ENCODE measurements at regions not wholly inside any gene's neighbourhood (a gene's known extent, or its start where the extent isn't known, plus 50 kb on each side); places are given as distances from the start of the nearest gene placed in this dataset.

GRCh38 chr10:9766762-9767161 is 1250.9 kb upstream of the CELF2 start:
- Histone ChIP-seq H3K4me1 (no peaks in the 10 kb centered on the region), H3K27me3 (no peaks in the 10 kb centered on the region), H3K36me3 (no peaks in the 10 kb centered on the region), H3K4me3 (ENCODE audit: low read depth, low read length) (no peak overlapping the region), H3K9me3 (no peaks in the 10 kb centered on the region)
- no peak for DNase-seq
- no peak for TF ChIP-seq CTCF (IDR thresholded peaks at IDR 0.05; ENCODE audit: low read depth, low read length)

GRCh38 chr10:9781666-9782065 is 1236.0 kb upstream of the CELF2 start:
- no peak for TF ChIP-seq CTCF (IDR thresholded peaks at IDR 0.05; ENCODE audit: low read depth, low read length)
- H3K9me3 ChIP-seq: no peaks in the 10 kb centered on the region
- H3K4me1 ChIP-seq: no peaks in the 10 kb centered on the region
- H3K36me3 ChIP-seq: no peaks in the 10 kb centered on the region
- H3K27me3 ChIP-seq: no peaks in the 10 kb centered on the region
- DNase-seq: no peak
- H3K4me3 ChIP-seq (ENCODE audit: low read depth, low read length): no peak overlapping the region

GRCh38 chr10:9786101-9786500 is 1231.6 kb upstream of the CELF2 start:
- Histone ChIP-seq H3K4me3 (ENCODE audit: low read depth, low read length) (no peak overlapping the region), H3K9me3 (no peaks in the 10 kb centered on the region), H3K36me3 (no peaks in the 10 kb centered on the region), H3K27me3 (no peaks in the 10 kb centered on the region), H3K4me1 (no peaks in the 10 kb centered on the region)
- no peak for DNase-seq
- no peak for TF ChIP-seq CTCF (IDR thresholded peaks at IDR 0.05; ENCODE audit: low read depth, low read length)

GRCh38 chr10:9786576-9786975 is 1231.1 kb upstream of the CELF2 start:
- no peak for DNase-seq
- Histone ChIP-seq H3K27me3 (no peaks in the 10 kb centered on the region), H3K36me3 (no peaks in the 10 kb centered on the region), H3K4me1 (no peaks in the 10 kb centered on the region), H3K4me3 (ENCODE audit: low read depth, low read length) (no peak overlapping the region), H3K9me3 (no peaks in the 10 kb centered on the region)
- TF ChIP-seq CTCF (IDR thresholded peaks at IDR 0.05; ENCODE audit: low read depth, low read length): no peak

GRCh38 chr10:9789996-9790395 is 1227.7 kb upstream of the CELF2 start:
- Histone ChIP-seq H3K4me3 (ENCODE audit: low read depth, low read length) (no peak overlapping the region), H3K36me3 (no peaks in the 10 kb centered on the region), H3K4me1 (no peaks in the 10 kb centered on the region), H3K9me3 (no peaks in the 10 kb centered on the region), H3K27me3 (no peaks in the 10 kb centered on the region)
- TF ChIP-seq CTCF (IDR thresholded peaks at IDR 0.05; ENCODE audit: low read depth, low read length): no peak
- no peak for DNase-seq

- H3K27me3 ChIP-seq: no peaks in the 10 kb centered on the region
- DNase-seq: no peak
- TF ChIP-seq CTCF (IDR thresholded peaks at IDR 0.05; ENCODE audit: low read depth, low read length): no peak
Observed at GRCh38 chr10:9792181-9792580, 1225.5 kb upstream of the CELF2 start.

More at GRCh38 chr10:9792181-9792580, 1225.5 kb upstream of the CELF2 start:
- H3K9me3 ChIP-seq: no peaks in the 10 kb centered on the region
- no peak overlapping the region for H3K4me3 ChIP-seq (ENCODE audit: low read depth, low read length)
- no peaks in the 10 kb centered on the region for H3K36me3 ChIP-seq
- H3K4me1 ChIP-seq: no peaks in the 10 kb centered on the region
